ENCODE measurements at regions not wholly inside any gene's neighbourhood (a gene's known extent, or its start where the extent isn't known, plus 50 kb on each side); places are given as distances from the start of the nearest gene placed in this dataset.

DNA sequence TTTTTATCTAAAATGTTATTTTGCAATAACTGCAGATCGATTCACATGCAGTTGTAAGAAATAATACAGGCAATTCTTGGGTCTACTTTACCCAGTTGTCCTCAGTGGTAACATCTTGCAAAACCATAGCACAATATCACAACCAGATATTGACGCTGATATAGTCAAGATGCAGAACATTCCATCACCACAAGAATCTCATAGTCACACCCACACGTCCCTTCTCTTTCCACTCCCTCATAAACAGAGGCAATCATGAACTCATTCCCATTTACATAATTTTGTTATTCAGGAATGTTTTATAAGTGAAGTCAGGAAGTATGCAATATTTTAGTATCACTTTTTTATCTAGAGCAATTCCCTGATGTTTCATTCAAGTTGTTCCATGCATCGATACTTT lies 797.5 kb upstream of the RAB6C start:
- no peak for DNase-seq
- 78 to 81% methylated on average over 4 of the region's 4 CpGs for whole genome bisulfite sequencing, 2 donors
- H3K4me1 ChIP-seq: no peaks in the 10 kb centered on the region
- no peak overlapping the region for H3K27ac ChIP-seq
- H3K4me3 ChIP-seq: no peak overlapping the region
- no peaks in the 10 kb centered on the region for H3K27me3 ChIP-seq
- TF ChIP-seq POLR2A (IDR thresholded peaks at IDR 0.05): no peak
- TF ChIP-seq, protein P1, sequence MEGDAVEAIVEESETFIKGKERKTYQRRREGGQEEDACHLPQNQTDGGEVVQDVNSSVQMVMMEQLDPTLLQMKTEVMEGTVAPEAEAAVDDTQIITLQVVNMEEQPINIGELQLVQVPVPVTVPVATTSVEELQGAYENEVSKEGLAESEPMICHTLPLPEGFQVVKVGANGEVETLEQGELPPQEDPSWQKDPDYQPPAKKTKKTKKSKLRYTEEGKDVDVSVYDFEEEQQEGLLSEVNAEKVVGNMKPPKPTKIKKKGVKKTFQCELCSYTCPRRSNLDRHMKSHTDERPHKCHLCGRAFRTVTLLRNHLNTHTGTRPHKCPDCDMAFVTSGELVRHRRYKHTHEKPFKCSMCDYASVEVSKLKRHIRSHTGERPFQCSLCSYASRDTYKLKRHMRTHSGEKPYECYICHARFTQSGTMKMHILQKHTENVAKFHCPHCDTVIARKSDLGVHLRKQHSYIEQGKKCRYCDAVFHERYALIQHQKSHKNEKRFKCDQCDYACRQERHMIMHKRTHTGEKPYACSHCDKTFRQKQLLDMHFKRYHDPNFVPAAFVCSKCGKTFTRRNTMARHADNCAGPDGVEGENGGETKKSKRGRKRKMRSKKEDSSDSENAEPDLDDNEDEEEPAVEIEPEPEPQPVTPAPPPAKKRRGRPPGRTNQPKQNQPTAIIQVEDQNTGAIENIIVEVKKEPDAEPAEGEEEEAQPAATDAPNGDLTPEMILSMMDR (IDR thresholded peaks at IDR 0.05): no peak
- no peaks in the 10 kb centered on the region for H3K9me3 ChIP-seq
- ATAC-seq: no peak
- no peaks in the 10 kb centered on the region for H3K36me3 ChIP-seq (replicated peaks in 1 of 2; ENCODE audit: insufficient read depth in 1 of 2, low read depth in 2 of 2)
- intact Hi-C loops (cut with DNase I): no loop called here

DNA sequence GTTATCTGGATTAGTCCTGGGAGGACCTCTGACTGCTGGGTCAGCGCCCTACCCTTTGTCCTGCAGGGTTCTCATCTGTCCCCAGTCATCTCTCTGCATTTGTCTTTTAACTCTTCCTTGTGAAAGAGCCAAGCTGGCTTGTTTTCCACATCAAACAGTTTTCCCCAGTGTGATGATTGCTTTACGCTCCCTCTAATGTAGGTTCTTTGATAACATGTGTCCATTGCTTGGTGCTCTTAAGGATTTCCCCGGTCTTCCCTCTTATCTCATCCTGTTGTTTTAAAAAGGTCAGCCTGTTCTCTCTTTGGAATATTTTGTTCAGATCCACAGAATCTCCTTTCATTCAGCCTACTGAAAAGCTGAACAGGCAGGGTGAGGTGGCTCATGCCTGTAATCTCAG lies 792.1 kb upstream of the RAB6C start:
- Histone ChIP-seq H3K27ac (no peak overlapping the region), H3K36me3 (replicated peaks in 1 of 2; ENCODE audit: insufficient read depth in 1 of 2, low read depth in 2 of 2) (no peaks in the 10 kb centered on the region), H3K27me3 (no peaks in the 10 kb centered on the region), H3K4me3 (no peak overlapping the region), H3K4me1 (peaks cover 22% of the 10 kb centered on the region), H3K9me3 (no peaks in the 10 kb centered on the region)
- WGBS, 2 donors: 81 to 89% methylated on average over 3 of the region's 3 CpGs
- no peak for DNase-seq
- TF ChIP-seq, protein P1 (IDR thresholded peaks at IDR 0.05): no peak
- TF ChIP-seq POLR2A (IDR thresholded peaks at IDR 0.05): no peak
- intact Hi-C loops (cut with DNase I): no loop called here
- ATAC-seq: no peak

DNA sequence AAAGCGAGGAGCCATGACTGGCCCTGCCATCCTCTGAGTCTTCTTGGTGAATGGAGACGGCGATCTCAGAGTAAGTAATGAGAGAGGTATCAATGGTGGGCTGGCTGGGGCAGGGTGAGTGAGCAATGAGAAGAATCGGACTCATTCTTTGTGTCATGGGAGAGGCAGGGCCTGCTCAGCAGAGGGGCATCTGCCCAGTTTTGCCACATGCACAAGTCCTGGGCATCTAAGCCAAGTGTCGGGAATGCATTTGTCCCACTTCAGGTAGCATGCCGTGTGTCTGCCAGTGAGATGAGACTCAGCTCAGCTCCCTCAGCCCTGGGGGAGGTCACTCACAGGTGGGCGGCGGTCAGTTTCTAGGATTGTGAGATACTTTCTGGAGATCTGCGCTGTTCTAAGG lies 791.0 kb upstream of the RAB6C start:
- 84 to 88% methylated on average over 9 of the region's 9 CpGs for WGBS, 2 donors
- no peak for TF ChIP-seq POLR2A (IDR thresholded peaks at IDR 0.05)
- TF ChIP-seq, protein P1 (IDR thresholded peaks at IDR 0.05): no peak
- H3K27ac ChIP-seq: no peak overlapping the region
- peaks cover 34% of the 10 kb centered on the region for H3K4me1 ChIP-seq
- H3K9me3 ChIP-seq: no peaks in the 10 kb centered on the region
- DNase-seq: no peak
- ATAC-seq: no peak
- intact Hi-C loops (cut with DNase I): no loop called here
- H3K36me3 ChIP-seq (replicated peaks in 1 of 2; ENCODE audit: insufficient read depth in 1 of 2, low read depth in 2 of 2): no peaks in the 10 kb centered on the region
- H3K4me3 ChIP-seq: no peak overlapping the region
- no peaks in the 10 kb centered on the region for H3K27me3 ChIP-seq

DNA sequence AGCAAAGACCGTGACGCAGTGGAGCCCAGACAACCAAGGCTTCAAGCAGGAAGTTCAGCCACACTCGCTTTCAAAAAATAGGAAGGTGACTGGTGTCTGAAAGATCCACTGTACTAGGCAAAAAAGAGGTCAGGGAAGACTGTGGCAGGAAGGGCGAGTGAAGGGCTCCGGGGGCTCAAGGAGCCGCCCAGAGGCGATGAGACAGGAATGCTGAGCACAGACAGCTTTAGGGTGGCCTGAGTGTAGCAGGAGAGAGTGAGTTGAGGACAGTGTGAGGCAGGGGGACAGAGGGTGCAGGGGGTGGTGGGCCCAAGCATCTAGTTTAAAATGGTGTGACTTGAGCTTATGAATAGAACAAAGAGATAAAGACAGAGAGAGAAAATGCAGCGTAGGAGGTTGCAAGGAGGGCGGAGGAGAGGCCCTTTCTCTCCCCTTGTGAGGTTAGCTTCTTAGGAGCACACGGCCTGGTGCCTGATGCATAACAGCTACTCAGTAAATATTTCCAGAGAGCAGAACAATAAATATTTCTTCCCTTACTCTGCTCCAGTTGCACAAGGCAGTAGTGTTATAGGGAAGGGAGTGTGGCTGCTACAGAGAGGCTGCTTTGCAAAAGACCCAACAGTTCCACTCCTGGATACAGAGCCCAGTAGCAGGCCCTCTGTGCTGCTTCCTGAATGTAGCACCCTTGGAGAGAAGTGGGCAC lies 789.7 kb upstream of the RAB6C start:
- WGBS, 2 donors: 87 to 89% methylated on average over 10 of the region's 10 CpGs

More for the DNA sequence above, 789.7 kb upstream of the RAB6C start:
- ATAC-seq (no peak), DNase-seq (no peak)
- H3K4me1 ChIP-seq: peaks cover 47% of the 10 kb centered on the region
- no peak overlapping the region for H3K4me3 ChIP-seq
- H3K27ac ChIP-seq: no peak overlapping the region
- no peaks in the 10 kb centered on the region for H3K36me3 ChIP-seq (replicated peaks in 1 of 2; ENCODE audit: insufficient read depth in 1 of 2, low read depth in 2 of 2)
- intact Hi-C loops (cut with DNase I): no loop called here
- H3K27me3 ChIP-seq: no peaks in the 10 kb centered on the region
- TF ChIP-seq, protein P1 (IDR thresholded peaks at IDR 0.05): no peak
- TF ChIP-seq POLR2A (IDR thresholded peaks at IDR 0.05): no peak
- no peaks in the 10 kb centered on the region for H3K9me3 ChIP-seq
